ENCODE measurements at regions not wholly inside any gene's neighbourhood (a gene's known extent, or its start where the extent isn't known, plus 50 kb on each side); places are given as distances from the start of the nearest gene placed in this dataset.
"Not testable (repeated sequence)": the region's sequence is repeated elsewhere in the genome, so short reads cannot be mapped to it uniquely, and the experiment has no call there.

GRCh38 chr13:66154354-66154753, 1075.8 kb downstream of the PCDH9 start:
- DNase-seq (ENCODE audit: low read depth in 2 of 2): peak; percentile 29 to 49

GRCh38 chr13:66152596-66152995, 1077.5 kb downstream of the PCDH9 start:
- DNase-seq (ENCODE audit: low read depth in 2 of 2): no peak

GRCh38 chr13:66144357-66144756, 1085.8 kb downstream of the PCDH9 start:
- DNase-seq (ENCODE audit: low read depth in 2 of 2): not testable (repeated sequence)

- no peak for DNase-seq (ENCODE audit: low read depth in 2 of 2)
These were observed 1090.4 kb downstream of the PCDH9 start for GRCh38 chr13:66139701-66140100.

GRCh38 chr13:66139250-66139649, 1090.9 kb downstream of the PCDH9 start:
- DNase-seq (ENCODE audit: low read depth in 2 of 2): no peak

GRCh38 chr13:66138172-66138811, 1091.8 kb downstream of the PCDH9 start:
- no peak for DNase-seq (ENCODE audit: low read depth in 2 of 2)

GRCh38 chr13:66137384-66137783, 1092.8 kb downstream of the PCDH9 start:
- no peak for DNase-seq (ENCODE audit: low read depth in 2 of 2)

- DNase-seq (ENCODE audit: low read depth in 2 of 2): no peak
These were observed 1101.4 kb downstream of the PCDH9 start for GRCh38 chr13:66128692-66129269.

GRCh38 chr13:66128201-66128600, 1101.9 kb downstream of the PCDH9 start:
- no peak for DNase-seq (ENCODE audit: low read depth in 2 of 2)

- DNase-seq (ENCODE audit: low read depth in 2 of 2): no peak
These were observed 1112.6 kb downstream of the PCDH9 start for GRCh38 chr13:66117563-66117962.

- DNase-seq (ENCODE audit: low read depth in 2 of 2): peak; percentile 81 to 82
These were observed 1116.1 kb downstream of the PCDH9 start for GRCh38 chr13:66113882-66114526.

GRCh38 chr13:66111628-66112027, 1118.5 kb downstream of the PCDH9 start:
- DNase-seq (ENCODE audit: low read depth in 2 of 2): no peak

- no peak for DNase-seq (ENCODE audit: low read depth in 2 of 2)
These were observed 1123.9 kb downstream of the PCDH9 start for GRCh38 chr13:66106246-66106645.

GRCh38 chr13:66102864-66103263, 1127.3 kb downstream of the PCDH9 start:
- peak in 1 of 2 experiments; percentile 4 for DNase-seq (ENCODE audit: low read depth in 2 of 2)

- no peak for DNase-seq (ENCODE audit: low read depth in 2 of 2)
These were observed 1130.3 kb downstream of the PCDH9 start for GRCh38 chr13:66099825-66100224.

GRCh38 chr13:66098931-66099628, 1131.1 kb downstream of the PCDH9 start:
- no peak for DNase-seq (ENCODE audit: low read depth in 2 of 2)

- no peak for DNase-seq (ENCODE audit: low read depth in 2 of 2)
These were observed 1140.4 kb downstream of the PCDH9 start for GRCh38 chr13:66089711-66090110.

GRCh38 chr13:66087269-66087710, 1142.8 kb downstream of the PCDH9 start:
- no peak for DNase-seq (ENCODE audit: low read depth in 2 of 2)

GRCh38 chr13:66077132-66077689, 1152.9 kb downstream of the PCDH9 start:
- DNase-seq (ENCODE audit: low read depth in 2 of 2): no peak

- DNase-seq (ENCODE audit: low read depth in 2 of 2): no peak
These were observed 1153.7 kb downstream of the PCDH9 start for GRCh38 chr13:66076417-66076816.

- DNase-seq (ENCODE audit: low read depth in 2 of 2): no peak
These were observed 1156.0 kb downstream of the PCDH9 start for GRCh38 chr13:66074018-66074615.

- not testable (repeated sequence) for DNase-seq (ENCODE audit: low read depth in 2 of 2)
These were observed 1158.0 kb downstream of the PCDH9 start for GRCh38 chr13:66072097-66072496.
